OCI-LY3 (cell line): ENCODE measurements at regions not wholly inside any gene's neighbourhood (a gene's known extent, or its start where the extent isn't known, plus 50 kb on each side); places are given as distances from the start of the nearest gene placed in this dataset.

ENCODE experiments used
- H2AFZ ChIP-seq: fragments of 200-600, 300-600 bp; shearing (Covaris generic); 2 replicates; pipeline ENCODE4 v1.6.0; 2014; ENCODE audit warnings: antibody characterized with exemption, low read depth, low read length
- H3K27ac ChIP-seq: fragments of 200-600, 300-600 bp; sonication (generic); 2 replicates; pipeline ENCODE4 v1.5.1; 2014; ENCODE audit warnings: mild to moderate bottlenecking, low read length, moderate library complexity, mixed read lengths
- H3K27me3 ChIP-seq: fragments of 200-600, 300-600 bp; sonication (generic); 2 replicates; pipeline ENCODE4 v1.6.1; 2014; ENCODE audit warnings: low read depth, low read length, mixed read lengths
- H3K36me3 ChIP-seq: fragments of 200-600, 300-600 bp; sonication (generic); replicated peaks from 2 replicates; pipeline ENCODE3; 2014; ENCODE audit warnings: low read depth, low read length, mixed read lengths
- H3K4me1 ChIP-seq: fragments of 300-600, 200-600 bp; sonication (generic); 2 replicates; pipeline ENCODE4 v1.6.1; 2014; ENCODE audit warnings: low read length, mixed read lengths
- H3K4me2 ChIP-seq: fragments of 200-600, 300-600 bp; sonication (generic); 2 replicates; pipeline ENCODE4 v1.6.1; 2014; ENCODE audit warnings: low read length, mixed read lengths
- H3K4me3 ChIP-seq: fragments of 300-600, 200-600 bp; sonication (generic); 2 replicates; pipeline ENCODE4 v1.5.1; 2014; ENCODE audit warnings: antibody characterized with exemption, mild to moderate bottlenecking, low read length, moderate library complexity
- H3K79me2 ChIP-seq: fragments of 300-600, 200-600 bp; shearing (Covaris generic); 2 replicates; pipeline ENCODE4 v1.6.1; 2014; ENCODE audit warnings: mild to moderate bottlenecking, low read length, mixed read lengths
- H3K9ac ChIP-seq: fragments of 300-600, 200-600 bp; shearing (Covaris generic); 2 replicates; pipeline ENCODE4 v1.6.0; 2014; ENCODE audit warnings: mild to moderate bottlenecking, low read length, moderate library complexity
- H3K9me3 ChIP-seq: fragments of 200-600, 300-600 bp; shearing (Covaris generic); 2 replicates; pipeline ENCODE4 v1.6.1; 2014; ENCODE audit warnings: low read length, mixed read lengths; ENCODE audit not compliant: insufficient read depth
- H4K20me1 ChIP-seq: fragments of 200-600, 300-600 bp; sonication (generic); 2 replicates; pipeline ENCODE4 v1.6.1; 2016; ENCODE audit warnings: low read length, mixed read lengths; ENCODE audit not compliant: insufficient read depth
- CTCF ChIP-seq: fragments of 200-600, 300-600 bp; sonication (generic); IDR thresholded peaks from 2 replicates; pipeline ENCODE4 v1.5.1; 2014; ENCODE audit warnings: antibody characterized with exemption, low read length, low read depth
- EZH2phosphoT487 ChIP-seq: fragments of 200-600 bp; shearing (Covaris generic); IDR thresholded peaks from 2 replicates; pipeline ENCODE4 v1.6.1; 2018; ENCODE audit warnings: antibody characterized with exemption, mixed run types, low read depth

DNA sequence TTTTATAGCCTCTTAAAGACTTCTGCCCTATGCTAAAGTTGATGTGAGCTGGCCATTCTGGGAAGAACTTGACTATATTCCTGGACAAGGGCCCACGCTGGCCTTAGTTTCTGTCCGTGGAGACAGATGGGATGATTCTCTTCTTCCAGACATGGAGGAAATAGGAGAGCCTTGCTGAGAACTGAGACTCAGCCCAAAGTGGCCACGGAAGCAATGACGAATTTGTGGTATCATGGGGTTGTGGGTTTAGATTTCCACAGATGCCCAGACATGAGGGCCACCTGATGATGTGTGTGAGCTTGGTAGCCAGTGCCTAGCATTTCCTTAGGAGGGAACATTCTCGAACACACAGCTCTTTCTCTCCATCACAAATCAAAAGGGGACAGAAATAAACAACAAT is 309.1 kb downstream of the NSG2 start:
- no peaks in the 10 kb centered on the region for H3K4me1 ChIP-seq
- no peak overlapping the region for H3K27ac ChIP-seq
- no peak overlapping the region for H2AFZ ChIP-seq
- no peaks in the 10 kb centered on the region for H3K36me3 ChIP-seq
- H3K4me3 ChIP-seq = no peak overlapping the region
- H3K9me3 ChIP-seq = no peaks in the 10 kb centered on the region
- no peaks in the 10 kb centered on the region for H4K20me1 ChIP-seq
- H3K4me2 ChIP-seq = no peak overlapping the region
- TF ChIP-seq EZH2phosphoT487 (no peak), CTCF (no peak)
- H3K9ac ChIP-seq = no peak overlapping the region
- H3K79me2 ChIP-seq = no peaks in the 10 kb centered on the region
- H3K27me3 ChIP-seq = 0 out of 2 replicates have a peak, but pooled peaks cover 5% of the 10 kb centered on the region

DNA sequence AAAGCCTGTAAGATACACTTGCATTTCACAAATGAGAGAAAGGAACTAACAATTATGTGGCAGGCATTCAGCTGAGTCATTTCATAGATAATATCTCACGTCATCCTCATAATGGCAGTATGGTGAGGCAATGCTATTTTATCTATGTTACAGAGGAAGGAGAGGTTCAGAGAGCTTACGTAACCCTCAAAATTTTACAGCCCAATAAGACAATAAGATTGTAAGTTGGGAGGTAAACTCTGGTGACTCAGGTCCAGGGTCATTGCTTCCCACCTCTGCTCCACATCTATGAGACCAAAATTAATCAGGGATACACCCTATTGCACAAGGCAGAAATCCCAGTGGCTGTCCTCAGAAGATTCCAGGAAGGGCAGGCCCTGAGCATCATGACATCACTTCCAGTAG is 309.7 kb downstream of the NSG2 start:
- Histone ChIP-seq H3K27me3 (0 out of 2 replicates have a peak, but pooled peaks cover 2% of the 10 kb centered on the region), H3K27ac (no peak overlapping the region), H3K9ac (no peak overlapping the region), H3K4me2 (no peak overlapping the region), H4K20me1 (no peaks in the 10 kb centered on the region), H3K4me1 (no peaks in the 10 kb centered on the region), H3K79me2 (no peaks in the 10 kb centered on the region), H3K36me3 (no peaks in the 10 kb centered on the region), H3K4me3 (no peak overlapping the region), H2AFZ (no peak overlapping the region), H3K9me3 (no peaks in the 10 kb centered on the region)
- no peak for TF ChIP-seq EZH2phosphoT487
- TF ChIP-seq CTCF = no peak

- Histone ChIP-seq H3K27ac (no peak overlapping the region), H3K9me3 (no peaks in the 10 kb centered on the region), H3K4me3 (no peak overlapping the region), H3K79me2 (no peaks in the 10 kb centered on the region), H3K9ac (no peak overlapping the region), H3K27me3 (no peaks in the 10 kb centered on the region), H3K4me2 (no peak overlapping the region), H3K36me3 (no peaks in the 10 kb centered on the region), H2AFZ (no peak overlapping the region), H4K20me1 (no peaks in the 10 kb centered on the region), H3K4me1 (no peaks in the 10 kb centered on the region)
- TF ChIP-seq EZH2phosphoT487 (no peak), CTCF (no peak)
Observed at GRCh38 chr5:174355995-174356394, 310.5 kb downstream of the NSG2 start.

DNA sequence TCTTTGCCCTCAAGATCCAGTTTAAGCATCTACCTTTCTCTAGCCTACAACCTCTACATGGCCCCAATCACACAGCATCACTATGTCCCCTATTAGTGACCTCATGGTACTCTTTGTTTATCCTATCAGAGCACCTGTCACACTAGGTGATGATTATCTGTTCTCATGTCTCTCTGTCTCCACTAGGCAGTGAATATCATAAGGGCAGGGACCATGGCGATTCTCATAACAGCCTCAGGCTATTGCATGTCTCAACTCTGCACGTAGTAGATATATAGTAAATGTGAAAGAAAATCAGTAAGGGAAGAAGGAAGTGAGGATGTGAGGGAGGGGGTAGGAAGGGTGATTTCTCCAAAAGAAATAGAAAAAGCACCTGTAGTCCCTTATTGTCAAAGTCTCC is 311.0 kb downstream of the NSG2 start:
- Histone ChIP-seq H3K36me3 (no peaks in the 10 kb centered on the region), H3K9ac (no peak overlapping the region), H3K27ac (no peak overlapping the region), H3K27me3 (no peaks in the 10 kb centered on the region), H2AFZ (no peak overlapping the region), H3K4me1 (no peaks in the 10 kb centered on the region), H3K4me2 (no peak overlapping the region), H4K20me1 (no peaks in the 10 kb centered on the region), H3K9me3 (no peaks in the 10 kb centered on the region), H3K4me3 (no peak overlapping the region), H3K79me2 (no peaks in the 10 kb centered on the region)
- TF ChIP-seq CTCF (no peak), EZH2phosphoT487 (no peak)
